ENCODE measurements at regions not wholly inside any gene's neighbourhood (a gene's known extent, or its start where the extent isn't known, plus 50 kb on each side); places are given as distances from the start of the nearest gene placed in this dataset.

DNA sequence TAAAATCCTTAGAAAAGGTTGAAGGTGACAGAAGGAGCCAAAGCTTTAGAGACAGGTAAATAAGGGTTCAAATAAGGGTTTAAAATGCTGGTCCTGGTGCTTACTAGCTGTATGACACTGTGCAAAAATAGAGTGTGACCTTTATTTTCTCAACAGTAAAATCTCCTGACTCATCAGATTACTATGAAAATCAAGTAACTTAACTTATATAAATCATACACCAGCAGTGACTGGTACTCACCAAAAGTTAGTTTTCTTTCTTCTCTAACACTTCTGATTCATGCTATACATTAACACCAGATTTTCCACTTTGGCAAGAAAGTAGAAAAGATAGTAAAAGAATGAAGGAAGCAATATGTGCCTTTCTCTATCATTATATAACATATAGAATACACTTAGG, 205.9 kb upstream of the GBE1 start:
- Mint-ChIP-seq H3K4me1 (ENCODE audit: low read depth in 2 of 2) (no peaks in the 10 kb centered on the region), H3K9me3 (peaks cover 10 to 14% of the 10 kb centered on the region in 2 donors), H3K27ac (no peak overlapping the region), H3K27me3 (no peaks in the 10 kb centered on the region), H3K4me3 (no peak overlapping the region), H3K36me3 (ENCODE audit: insufficient read depth) (no peaks in the 10 kb centered on the region)
- DNase-seq = no peak
- ATAC-seq (replicated peaks) = no peak

DNA sequence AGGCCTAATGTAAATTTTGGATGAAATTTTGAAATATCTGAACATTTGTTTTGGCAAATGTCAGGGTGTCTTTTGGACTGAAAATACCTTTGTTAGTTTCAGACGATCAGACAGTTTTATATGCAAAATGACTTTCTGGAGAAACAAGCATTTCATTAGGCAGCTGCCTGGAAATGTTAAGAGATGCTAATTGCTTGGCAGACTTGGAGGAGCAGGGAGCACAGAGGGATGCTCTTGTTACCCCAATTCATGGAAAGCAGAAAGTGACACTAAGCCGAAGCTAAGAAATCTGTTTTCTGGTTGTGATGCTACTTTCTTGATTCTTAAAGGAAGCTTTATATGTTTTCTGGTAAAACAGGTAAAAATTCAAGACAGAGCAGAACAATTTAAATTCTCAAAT, 204.3 kb upstream of the GBE1 start:
- Mint-ChIP-seq H3K9me3 (peaks cover under 1 to 4% of the 10 kb centered on the region in 2 donors), H3K27ac (no peak overlapping the region), H3K27me3 (no peaks in the 10 kb centered on the region), H3K36me3 (ENCODE audit: insufficient read depth) (no peaks in the 10 kb centered on the region), H3K4me3 (no peak overlapping the region), H3K4me1 (ENCODE audit: low read depth in 2 of 2) (no peaks in the 10 kb centered on the region)
- no peak for ATAC-seq (replicated peaks)
- no peak for DNase-seq

DNA sequence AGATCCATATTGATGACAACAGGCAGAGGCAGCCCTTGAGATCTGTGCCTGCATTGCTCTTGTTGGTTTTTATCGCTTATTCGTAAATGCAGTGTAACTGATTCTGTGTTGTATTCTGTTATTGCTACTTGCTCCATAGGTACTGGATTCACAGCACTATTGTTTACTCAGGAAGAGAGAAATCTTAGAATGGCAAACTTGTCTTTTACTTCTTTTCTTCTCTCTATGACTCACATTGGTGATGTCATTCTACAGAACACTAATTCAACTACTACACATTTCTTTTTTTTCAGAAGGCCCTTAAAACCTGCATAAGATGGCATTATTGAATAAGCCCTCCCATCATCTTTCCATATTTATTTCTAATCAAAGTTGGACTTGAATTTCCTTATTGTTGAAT, 201.0 kb upstream of the GBE1 start:
- H3K4me3 Mint-ChIP-seq = no peak overlapping the region
- H3K36me3 Mint-ChIP-seq (ENCODE audit: insufficient read depth) = no peaks in the 10 kb centered on the region
- H3K27me3 Mint-ChIP-seq = no peaks in the 10 kb centered on the region
- ATAC-seq (replicated peaks) (no peak), DNase-seq (no peak)
- peaks cover 0 to 4% of the 10 kb centered on the region in 2 donors for H3K9me3 Mint-ChIP-seq
- no peak overlapping the region for H3K27ac Mint-ChIP-seq
- no peaks in the 10 kb centered on the region for H3K4me1 Mint-ChIP-seq (ENCODE audit: low read depth in 2 of 2)

DNA sequence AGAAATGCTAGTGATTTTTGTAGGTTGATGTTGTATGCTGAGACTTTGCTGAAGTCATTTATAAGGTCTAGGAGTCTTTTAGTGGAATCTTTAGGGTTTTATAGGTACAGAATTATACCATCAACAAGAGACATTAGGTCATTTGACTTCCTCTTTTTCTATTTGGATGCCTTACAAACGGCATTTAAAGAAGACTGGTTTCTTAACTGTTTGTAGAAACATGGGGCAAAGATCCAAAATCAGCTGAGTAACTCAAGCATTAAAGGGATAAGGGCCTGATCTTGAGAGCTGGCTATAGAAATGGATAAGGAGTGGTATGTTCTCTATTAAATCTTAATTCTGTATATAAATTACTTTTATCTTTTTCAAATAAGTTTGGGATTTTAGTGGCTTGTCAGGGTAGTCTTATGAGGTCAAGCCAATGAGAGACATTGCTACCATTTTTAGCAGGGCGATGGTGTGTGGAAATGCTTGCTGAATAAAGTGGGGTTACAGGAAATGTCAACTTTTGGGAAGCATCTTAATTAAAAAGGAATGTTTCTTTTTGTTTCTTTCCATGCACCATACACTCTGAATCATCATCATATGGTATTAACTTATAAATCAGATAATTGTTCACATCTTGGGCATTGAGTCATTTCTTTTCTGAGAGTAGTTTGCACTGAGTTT, 197.7 kb upstream of the GBE1 start:
- H3K4me1 Mint-ChIP-seq (ENCODE audit: low read depth in 2 of 2) = no peaks in the 10 kb centered on the region
- H3K9me3 Mint-ChIP-seq = peaks cover 3 to 7% of the 10 kb centered on the region in 2 donors
- no peaks in the 10 kb centered on the region for H3K27me3 Mint-ChIP-seq
- ATAC-seq (replicated peaks) (no peak), DNase-seq (no peak)
- H3K36me3 Mint-ChIP-seq (ENCODE audit: insufficient read depth) = no peaks in the 10 kb centered on the region
- no peak overlapping the region for H3K27ac Mint-ChIP-seq
- H3K4me3 Mint-ChIP-seq = no peak overlapping the region

DNA sequence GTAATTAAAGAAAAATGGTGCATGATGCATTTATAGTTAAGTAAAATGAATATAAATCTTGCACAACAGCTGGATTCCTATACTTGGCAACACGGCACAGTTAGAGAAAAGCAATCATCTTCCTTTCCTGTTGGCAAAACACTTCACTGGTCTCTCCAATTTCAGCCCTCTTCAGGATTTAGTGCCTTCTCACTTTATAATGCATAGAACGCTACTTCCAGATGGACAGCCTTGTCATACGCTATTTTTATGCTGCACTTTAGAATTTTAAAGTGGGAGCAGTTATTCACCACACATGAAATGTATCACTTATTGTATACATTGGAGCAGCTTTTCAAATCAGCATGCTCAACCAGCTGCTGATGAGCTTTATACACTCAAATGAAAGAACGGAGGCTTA, 194.4 kb upstream of the GBE1 start:
- H3K27me3 Mint-ChIP-seq = no peaks in the 10 kb centered on the region
- no peaks in the 10 kb centered on the region for H3K36me3 Mint-ChIP-seq (ENCODE audit: insufficient read depth)
- DNase-seq (no peak), ATAC-seq (replicated peaks) (no peak)
- H3K9me3 Mint-ChIP-seq = peaks cover 3 to 7% of the 10 kb centered on the region in 2 donors
- H3K27ac Mint-ChIP-seq = no peak overlapping the region
- no peaks in the 10 kb centered on the region for H3K4me1 Mint-ChIP-seq (ENCODE audit: low read depth in 2 of 2)
- no peak overlapping the region for H3K4me3 Mint-ChIP-seq

DNA sequence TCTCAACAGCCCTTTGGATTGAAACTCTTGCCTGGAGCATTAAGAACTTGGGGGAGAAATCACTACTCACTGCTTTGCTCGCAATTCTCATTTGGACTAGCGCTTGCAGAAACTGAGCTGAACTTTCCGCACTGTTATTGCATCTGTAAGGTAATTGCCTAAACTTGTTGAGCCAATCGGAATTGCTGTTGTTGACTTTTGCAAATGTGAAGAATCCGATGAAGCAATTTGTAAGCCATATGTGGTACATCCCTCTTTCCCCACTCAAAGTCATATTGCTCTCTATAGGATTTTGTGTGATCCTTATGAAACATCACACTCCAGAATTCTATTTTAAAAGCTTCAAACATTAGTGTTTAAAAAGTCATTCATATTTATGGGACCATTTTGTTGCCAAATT, 191.7 kb upstream of the GBE1 start:
- ATAC-seq (replicated peaks) (no peak), DNase-seq (no peak)
- Mint-ChIP-seq H3K4me1 (ENCODE audit: low read depth in 2 of 2) (no peaks in the 10 kb centered on the region), H3K27ac (no peak overlapping the region), H3K36me3 (ENCODE audit: insufficient read depth) (no peaks in the 10 kb centered on the region), H3K4me3 (no peak overlapping the region), H3K27me3 (no peaks in the 10 kb centered on the region), H3K9me3 (peaks cover 0 to 7% of the 10 kb centered on the region in 2 donors)

DNA sequence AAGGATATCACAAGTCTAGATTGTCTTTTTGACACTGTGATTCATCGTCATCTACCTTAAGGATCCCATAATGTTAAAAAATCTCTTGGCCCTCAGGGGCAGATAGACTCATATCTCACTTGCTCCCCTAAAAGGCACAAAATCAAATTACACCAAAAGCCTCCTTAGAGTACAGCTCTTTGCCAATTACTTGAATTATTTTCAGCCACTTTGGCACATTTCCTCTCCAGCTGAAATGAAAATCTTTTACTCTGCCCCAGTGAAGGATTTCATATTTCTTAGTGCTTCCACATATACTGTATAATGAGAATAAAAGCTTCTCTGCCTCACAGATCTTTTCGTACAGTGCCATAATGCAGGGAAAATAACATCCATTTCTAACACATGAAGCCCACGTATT, 190.7 kb upstream of the GBE1 start:
- no peak for DNase-seq
- no peak for ATAC-seq (replicated peaks)
- Mint-ChIP-seq H3K4me1 (ENCODE audit: low read depth in 2 of 2) (no peaks in the 10 kb centered on the region), H3K27ac (no peak overlapping the region), H3K27me3 (no peaks in the 10 kb centered on the region), H3K9me3 (peaks cover 0 to 7% of the 10 kb centered on the region in 2 donors), H3K4me3 (no peak overlapping the region), H3K36me3 (ENCODE audit: insufficient read depth) (no peaks in the 10 kb centered on the region)

DNA sequence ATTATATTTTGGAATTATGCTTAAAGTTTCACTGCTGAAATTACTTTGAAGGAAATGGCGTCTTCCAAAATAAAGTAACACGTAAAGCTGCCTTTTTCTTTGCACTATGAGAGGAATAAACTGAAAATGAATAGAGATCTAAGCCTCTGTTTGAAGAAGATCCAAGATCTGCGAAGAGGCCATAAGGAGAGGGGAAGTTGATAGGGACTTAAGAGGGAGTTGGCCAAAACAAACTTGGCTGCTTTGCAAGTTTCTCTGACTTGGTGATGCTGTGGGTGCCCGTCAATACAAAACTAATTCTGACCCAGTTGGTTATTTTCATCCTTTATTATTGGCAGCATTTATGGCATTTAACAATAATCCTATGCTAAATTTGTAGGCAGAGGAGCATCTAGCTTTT, 190.2 kb upstream of the GBE1 start:
- Mint-ChIP-seq H3K27ac (no peak overlapping the region), H3K4me3 (no peak overlapping the region), H3K27me3 (no peaks in the 10 kb centered on the region), H3K36me3 (ENCODE audit: insufficient read depth) (no peaks in the 10 kb centered on the region), H3K9me3 (peaks cover 2 to 7% of the 10 kb centered on the region in 2 donors), H3K4me1 (ENCODE audit: low read depth in 2 of 2) (no peaks in the 10 kb centered on the region)
- no peak for ATAC-seq (replicated peaks)
- no peak for DNase-seq

DNA sequence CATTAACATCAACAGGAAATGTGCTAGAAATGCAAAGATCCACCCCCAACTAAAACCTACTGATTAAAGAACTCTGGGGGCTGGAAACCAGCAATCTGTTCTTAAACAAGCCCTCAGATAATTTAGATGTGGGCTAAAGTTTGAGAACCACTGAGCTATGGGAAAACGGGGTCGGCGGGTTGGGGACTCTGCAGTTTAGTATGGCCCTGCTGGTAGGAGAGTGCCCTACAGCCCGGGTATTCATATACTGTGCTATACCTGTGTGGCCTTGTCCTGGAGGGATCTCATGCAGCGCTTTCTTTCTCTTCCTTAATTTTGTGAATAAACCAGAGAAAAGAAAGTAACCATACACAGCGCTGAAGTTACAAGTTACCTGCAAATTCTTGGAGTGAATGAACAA, 189.7 kb upstream of the GBE1 start:
- DNase-seq = no peak
- Mint-ChIP-seq H3K9me3 (peaks cover 2 to 3% of the 10 kb centered on the region in 2 donors), H3K4me1 (ENCODE audit: low read depth in 2 of 2) (no peaks in the 10 kb centered on the region), H3K36me3 (ENCODE audit: insufficient read depth) (no peaks in the 10 kb centered on the region), H3K27me3 (no peaks in the 10 kb centered on the region), H3K4me3 (no peak overlapping the region), H3K27ac (no peak overlapping the region)
- ATAC-seq (replicated peaks) = no peak

DNA sequence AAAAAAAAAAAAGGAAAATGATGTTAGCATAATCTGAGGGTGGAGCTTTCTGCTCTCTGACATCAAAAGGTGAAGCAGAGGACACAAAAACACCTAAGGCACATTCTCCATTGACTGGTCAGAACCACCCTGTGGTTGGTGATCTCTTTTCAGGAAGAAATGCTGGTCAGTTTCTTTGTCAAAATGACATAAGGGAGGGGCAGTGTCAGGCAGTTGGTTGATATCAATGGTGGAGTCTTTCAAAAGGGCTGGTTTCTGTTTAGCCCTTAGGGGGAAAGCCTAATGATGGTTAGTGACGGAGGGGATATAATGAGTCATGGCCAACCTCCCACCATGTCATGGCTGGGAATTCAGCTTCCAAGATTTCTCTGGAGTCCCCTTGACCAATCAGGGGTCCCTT, 185.9 kb upstream of the GBE1 start:
- Mint-ChIP-seq H3K4me3 (no peak overlapping the region), H3K4me1 (ENCODE audit: low read depth in 2 of 2) (no peaks in the 10 kb centered on the region), H3K27ac (no peak overlapping the region), H3K36me3 (ENCODE audit: insufficient read depth) (peaks cover 4% of the 10 kb centered on the region), H3K27me3 (no peaks in the 10 kb centered on the region), H3K9me3 (peaks cover 5 to 21% of the 10 kb centered on the region in 2 donors)
- ATAC-seq (replicated peaks) (no peak), DNase-seq (no peak)

DNA sequence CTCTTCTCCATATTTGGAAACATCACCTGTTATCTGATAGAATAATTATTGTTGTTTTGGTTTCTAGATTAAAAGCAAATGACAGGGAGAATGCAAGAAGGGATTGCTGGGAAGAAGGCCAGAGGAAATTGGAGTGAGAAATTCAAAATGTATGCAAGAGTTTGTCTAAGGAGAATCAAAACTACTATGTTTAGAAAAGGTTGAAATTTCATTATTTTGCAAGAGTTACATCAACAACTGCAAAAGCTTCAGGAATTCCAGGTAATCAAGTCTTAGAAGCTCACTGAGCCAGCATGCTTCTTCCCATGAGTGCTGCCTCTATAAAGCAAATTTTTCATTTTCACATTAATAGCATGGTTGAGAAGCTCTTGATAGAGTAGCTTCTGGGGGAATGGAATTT, 177.2 kb upstream of the GBE1 start:
- Mint-ChIP-seq H3K27me3 (no peaks in the 10 kb centered on the region), H3K4me1 (ENCODE audit: low read depth in 2 of 2) (no peaks in the 10 kb centered on the region), H3K36me3 (ENCODE audit: insufficient read depth) (peaks cover 4% of the 10 kb centered on the region), H3K27ac (no peak overlapping the region), H3K9me3 (peaks cover 0 to under 1% of the 10 kb centered on the region in 2 donors), H3K4me3 (no peak overlapping the region)
- ATAC-seq (replicated peaks) = no peak
- no peak for DNase-seq

DNA sequence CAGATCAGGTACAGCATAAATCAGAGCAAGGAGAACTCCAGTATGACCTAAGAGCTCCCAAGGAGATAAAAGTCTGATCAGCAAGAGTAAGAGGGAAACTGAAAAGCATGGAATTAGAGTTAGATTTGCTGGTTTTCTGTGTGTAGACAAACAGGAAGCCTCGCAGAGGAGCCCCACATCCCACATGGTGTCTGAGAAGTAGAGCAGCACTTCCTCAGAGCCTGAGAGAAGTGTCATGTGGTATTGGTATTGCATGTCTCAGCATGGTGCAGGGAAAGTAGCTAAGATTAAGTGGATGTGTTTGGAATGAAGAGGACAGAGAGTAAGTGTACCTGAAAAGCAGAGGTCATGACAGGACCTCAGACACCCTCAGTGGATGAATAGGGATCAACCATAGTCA, 175.4 kb upstream of the GBE1 start:
- H3K9me3 Mint-ChIP-seq = peaks cover 0 to 2% of the 10 kb centered on the region in 2 donors
- H3K4me1 Mint-ChIP-seq (ENCODE audit: low read depth in 2 of 2) = no peaks in the 10 kb centered on the region
- no peak overlapping the region for H3K27ac Mint-ChIP-seq
- ATAC-seq (replicated peaks) (no peak), DNase-seq (no peak)
- H3K27me3 Mint-ChIP-seq = no peaks in the 10 kb centered on the region
- H3K36me3 Mint-ChIP-seq (ENCODE audit: insufficient read depth) = no peaks in the 10 kb centered on the region
- no peak overlapping the region for H3K4me3 Mint-ChIP-seq

DNA sequence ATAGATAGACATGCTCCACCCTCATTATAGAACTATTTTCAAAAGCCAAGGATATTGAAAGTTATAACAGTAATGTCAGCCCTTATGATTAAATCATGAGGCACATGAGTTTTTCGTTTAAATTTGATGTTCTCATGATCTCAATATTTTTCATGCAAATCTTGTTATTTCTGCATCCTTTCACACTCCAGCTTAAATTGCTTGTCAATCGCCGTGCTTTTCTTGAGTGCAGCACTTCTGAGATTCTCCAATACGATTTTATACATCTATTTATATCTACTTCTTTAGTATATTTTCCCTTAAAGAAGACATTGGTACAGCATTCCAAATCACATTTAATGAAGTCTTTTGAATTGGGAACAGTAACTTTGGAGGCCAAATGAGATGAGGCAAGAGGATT, 171.2 kb upstream of the GBE1 start:
- H3K4me3 Mint-ChIP-seq = no peak overlapping the region
- H3K36me3 Mint-ChIP-seq (ENCODE audit: insufficient read depth) = no peaks in the 10 kb centered on the region
- DNase-seq = no peak
- H3K4me1 Mint-ChIP-seq (ENCODE audit: low read depth in 2 of 2) = no peaks in the 10 kb centered on the region
- peaks cover 0 to 5% of the 10 kb centered on the region in 2 donors for H3K9me3 Mint-ChIP-seq
- no peaks in the 10 kb centered on the region for H3K27me3 Mint-ChIP-seq
- no peak for ATAC-seq (replicated peaks)
- H3K27ac Mint-ChIP-seq = no peak overlapping the region

DNA sequence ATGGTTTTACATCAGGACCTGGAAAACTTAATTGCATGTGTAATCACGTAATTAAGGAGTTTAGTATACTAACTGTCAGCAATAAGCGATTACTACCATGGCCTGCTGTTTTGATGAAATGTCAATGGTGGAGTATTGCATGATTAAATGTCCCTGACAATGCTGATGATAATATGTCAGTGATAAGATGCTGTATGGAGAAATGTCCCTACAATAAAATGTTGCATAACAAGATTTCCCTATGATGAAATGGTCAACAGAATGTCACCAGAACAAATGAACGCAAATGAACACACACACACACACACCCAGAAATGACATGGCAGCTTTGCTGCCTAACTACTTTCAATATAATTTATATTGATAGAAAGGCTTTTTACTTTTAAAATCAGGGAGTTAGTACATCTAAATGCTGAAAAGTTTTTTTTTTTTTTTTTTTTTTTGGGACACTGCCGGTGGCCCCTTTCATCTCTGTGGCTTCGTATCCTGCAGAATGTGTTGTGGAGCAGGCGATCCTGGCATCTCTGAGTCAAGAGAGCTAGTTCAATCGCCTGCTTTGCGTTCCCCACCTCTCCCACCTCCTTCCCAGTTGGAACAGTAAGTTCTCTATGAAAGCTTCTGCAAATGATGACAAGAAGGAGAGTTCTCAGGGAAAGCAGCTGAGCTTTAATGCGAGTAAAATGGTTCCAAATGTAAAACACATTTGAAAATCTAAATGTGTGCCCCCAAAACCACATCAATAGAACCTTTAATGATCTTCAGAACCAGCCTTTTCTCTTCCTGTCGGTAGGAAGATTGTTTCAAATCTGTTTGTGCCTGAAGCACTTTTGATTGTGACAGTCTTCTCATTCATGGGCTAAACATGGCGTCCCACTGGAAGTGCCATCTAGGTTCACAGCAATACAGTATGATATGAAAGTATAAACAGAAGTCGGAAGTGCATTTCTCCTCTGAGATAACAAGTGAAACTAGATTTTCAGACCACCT, 170.1 kb upstream of the GBE1 start:
- no peak overlapping the region for H3K27ac Mint-ChIP-seq
- peaks cover 0 to 5% of the 10 kb centered on the region in 2 donors for H3K9me3 Mint-ChIP-seq
- no peaks in the 10 kb centered on the region for H3K36me3 Mint-ChIP-seq (ENCODE audit: insufficient read depth)
- no peaks in the 10 kb centered on the region for H3K27me3 Mint-ChIP-seq
- ATAC-seq (replicated peaks) (no peak), DNase-seq (no peak)
- no peak overlapping the region for H3K4me3 Mint-ChIP-seq
- H3K4me1 Mint-ChIP-seq (ENCODE audit: low read depth in 2 of 2) = no peaks in the 10 kb centered on the region

Data from effector memory CD8-positive, alpha-beta T cell (primary cell).